NB4 (cell line): ENCODE measurements at regions not wholly inside any gene's neighbourhood (a gene's known extent, or its start where the extent isn't known, plus 50 kb on each side); places are given as distances from the start of the nearest gene placed in this dataset.

ENCODE experiments used
- MYC ChIP-seq: IDR thresholded peaks from 2 replicates; pipeline ENCODE4 v1.6.1; 2011; ENCODE audit warnings: low read depth, low read length
- POLR2A ChIP-seq: IDR thresholded peaks from 2 replicates; pipeline ENCODE4 v1.6.1; 2011; ENCODE audit warnings: mild to moderate bottlenecking; ENCODE audit not compliant: insufficient read length; ENCODE audit errors: extremely low read depth
- TF ChIP-seq, protein P1 (sequence below): IDR thresholded peaks from one replicate; pipeline ENCODE4 v1.5.1; 2012; ENCODE audit warnings: low read depth, low read length

DNA sequence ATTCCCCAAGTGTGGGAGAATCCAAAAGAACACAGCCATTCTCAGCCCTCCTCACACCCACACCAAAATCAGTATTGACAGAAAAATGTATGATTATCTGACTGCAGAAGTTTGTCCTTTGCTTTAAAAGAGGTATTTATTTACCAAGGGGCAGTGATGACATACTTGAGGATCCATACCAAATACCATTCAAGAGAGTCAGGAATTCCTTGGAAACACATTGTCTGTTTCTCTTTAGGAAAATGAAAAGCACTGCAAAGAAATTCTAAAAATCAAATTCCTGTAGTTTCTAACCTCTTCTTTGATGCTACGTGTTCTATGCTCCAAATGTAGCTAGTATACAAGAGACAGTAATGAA, 509.6 kb upstream of the CXADR start:
- TF ChIP-seq, protein P1, sequence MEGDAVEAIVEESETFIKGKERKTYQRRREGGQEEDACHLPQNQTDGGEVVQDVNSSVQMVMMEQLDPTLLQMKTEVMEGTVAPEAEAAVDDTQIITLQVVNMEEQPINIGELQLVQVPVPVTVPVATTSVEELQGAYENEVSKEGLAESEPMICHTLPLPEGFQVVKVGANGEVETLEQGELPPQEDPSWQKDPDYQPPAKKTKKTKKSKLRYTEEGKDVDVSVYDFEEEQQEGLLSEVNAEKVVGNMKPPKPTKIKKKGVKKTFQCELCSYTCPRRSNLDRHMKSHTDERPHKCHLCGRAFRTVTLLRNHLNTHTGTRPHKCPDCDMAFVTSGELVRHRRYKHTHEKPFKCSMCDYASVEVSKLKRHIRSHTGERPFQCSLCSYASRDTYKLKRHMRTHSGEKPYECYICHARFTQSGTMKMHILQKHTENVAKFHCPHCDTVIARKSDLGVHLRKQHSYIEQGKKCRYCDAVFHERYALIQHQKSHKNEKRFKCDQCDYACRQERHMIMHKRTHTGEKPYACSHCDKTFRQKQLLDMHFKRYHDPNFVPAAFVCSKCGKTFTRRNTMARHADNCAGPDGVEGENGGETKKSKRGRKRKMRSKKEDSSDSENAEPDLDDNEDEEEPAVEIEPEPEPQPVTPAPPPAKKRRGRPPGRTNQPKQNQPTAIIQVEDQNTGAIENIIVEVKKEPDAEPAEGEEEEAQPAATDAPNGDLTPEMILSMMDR: no peak
- no peak for TF ChIP-seq POLR2A
- TF ChIP-seq MYC: no peak
